Body of pancreas (tissue), 4 donors: ENCODE measurements at regions not wholly inside any gene's neighbourhood (a gene's known extent, or its start where the extent isn't known, plus 50 kb on each side); places are given as distances from the start of the nearest gene placed in this dataset.

Experiments used
- ATAC-seq: fragments of 150-250 bp; one replicate; pipeline ENCODE4 v1.9.1; 2016
- DNase-seq, 4 donors: peaks; one replicate each; pipeline ENCODE4 v3.0.0-alpha.2; 2019
- H3K27ac ChIP-seq, 4 donors: fragments of 200-600 bp; sonication (generic); 1 replicate in 3 of 4; 2 replicates in 1 of 4; pipeline versions ENCODE4 v1.5.1 to v1.6.1; 2016 to 2019; ENCODE audit warnings: mild to moderate bottlenecking in 1 of 4, mixed read lengths in 1 of 4, moderate library complexity in 1 of 4
- H3K27me3 ChIP-seq, 2 donors: fragments of 200-600 bp; sonication (generic); one replicate each; pipeline ENCODE4 v1.6.0; 2016; ENCODE audit warnings: mild to moderate bottlenecking in 1 of 2
- H3K36me3 ChIP-seq, 2 donors: fragments of 200-600 bp; sonication (generic); replicated peaks in 1 of 2; 2 replicates each; pipeline ENCODE4 v1.5.1; 2016; ENCODE audit warnings: low read depth in 2 of 2; ENCODE audit not compliant: insufficient read depth in 1 of 2
- H3K4me1 ChIP-seq: fragments of 200-600 bp; sonication (generic); one replicate; pipeline ENCODE4 v1.6.0; 2016
- H3K4me3 ChIP-seq, 2 donors: fragments of 200-600 bp; sonication (generic); 1 replicate in 1 of 2; 2 replicates in 1 of 2; pipeline ENCODE4 v1.5.1; 2016 to 2019
- H3K9me3 ChIP-seq, 3 donors: fragments of 200-600 bp; sonication (generic); 1 replicate in 2 of 3; 2 replicates in 1 of 3; pipeline ENCODE4 v1.5.1; 2016
- CTCF ChIP-seq, 7 experiments: fragments of 450-650 bp in 4 of 7; fragments of 200-600 bp in 3 of 7; sonication (generic) in 3 of 7; IDR thresholded peaks; one replicate each; pipeline ENCODE4 v1.5.1; 2016 to 2019; ENCODE audit warnings: antibody characterized with exemption in 7 of 7
- POLR2A ChIP-seq, 3 donors: fragments of 450-650 bp; IDR thresholded peaks; one replicate each; pipeline ENCODE4 v1.6.1; 2016; ENCODE audit warnings: antibody characterized with exemption in 3 of 3, mild to moderate bottlenecking in 2 of 3
- WGBS, 2 donors: methylation state at CpG; one replicate each; pipeline ENCODE4 v1.1.5; 2017; 5-methylcytosine and 5-hydroxymethylcytosine counted together
- intact Hi-C: fragments of 100-400 bp; cut with DNase I; formaldehyde crosslinking; loops from one replicate; pipeline ENCODE4 v1.15.1; 2023

- ATAC-seq, result no peak
- Histone ChIP-seq H3K4me3 (no peak overlapping the region), H3K36me3 (no peaks in the 10 kb centered on the region), H3K27ac (no peak overlapping the region), H3K9me3 (no peaks in the 10 kb centered on the region), H3K4me1 (peaks cover 47% of the 10 kb centered on the region), H3K27me3 (no peaks in the 10 kb centered on the region)
- intact Hi-C loops, result no loop called here
- no peak for DNase-seq
- WGBS, 2 donors, result 56 to 73% methylated on average over 3 of the region's 3 CpGs
- TF ChIP-seq POLR2A (IDR thresholded peaks at IDR 0.05), result no peak
- no peak for TF ChIP-seq CTCF (IDR thresholded peaks at IDR 0.05)
Measured at GRCh38 chr1:42037586-42037985, 115.6 kb upstream of the GUCA2B start.

DNA sequence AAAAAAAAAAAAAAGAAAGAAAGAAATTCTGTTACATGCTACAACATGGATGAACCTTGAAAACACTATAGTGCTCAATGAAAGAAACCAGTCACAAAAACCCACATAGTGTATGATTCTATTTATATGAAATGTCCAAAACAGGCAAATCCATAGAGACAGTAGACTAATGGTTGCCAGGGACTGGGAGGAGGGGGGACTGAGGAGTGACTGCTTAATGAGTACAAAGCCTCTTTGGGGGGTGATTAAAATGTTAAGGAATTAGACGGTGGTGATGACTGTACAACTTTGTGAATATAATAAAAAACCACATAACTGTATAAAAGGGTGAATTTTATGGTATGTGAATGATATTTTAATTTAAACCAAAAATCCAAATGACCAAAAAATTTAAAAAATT lies 116.0 kb upstream of the GUCA2B start:
- TF ChIP-seq POLR2A (IDR thresholded peaks at IDR 0.05) (no peak), CTCF (IDR thresholded peaks at IDR 0.05) (no peak)
- peaks cover 47% of the 10 kb centered on the region for H3K4me1 ChIP-seq
- no peaks in the 10 kb centered on the region for H3K36me3 ChIP-seq
- ATAC-seq (no peak), DNase-seq (no peak)
- no peaks in the 10 kb centered on the region for H3K9me3 ChIP-seq
- intact Hi-C loops, result no loop called here
- no peak overlapping the region for H3K27ac ChIP-seq
- WGBS, 2 donors, result 52 to 57% methylated on average over 1 of the region's 1 CpG
- H3K27me3 ChIP-seq, result no peaks in the 10 kb centered on the region
- no peak overlapping the region for H3K4me3 ChIP-seq

GRCh38 chr1:42035830-42036604 lies 117.2 kb upstream of the GUCA2B start:
- no peaks in the 10 kb centered on the region for H3K27me3 ChIP-seq
- H3K4me3 ChIP-seq, result peak overlapping the region in 1 of 2 donors; percentile 49
- peaks cover 45% of the 10 kb centered on the region for H3K4me1 ChIP-seq
- DNase-seq (peak; percentile 98 to 99 (median 98)), ATAC-seq (peak; percentile 93)
- intact Hi-C loops, result no loop called here
- 2 to 6% methylated on average over 20 to 29 of the region's 60 CpGs for WGBS, 2 donors
- no peaks in the 10 kb centered on the region for H3K9me3 ChIP-seq
- TF ChIP-seq CTCF (IDR thresholded peaks at IDR 0.05) (no peak), POLR2A (IDR thresholded peaks at IDR 0.05) (peak in 2 of 3 donors; percentile 36 to 42)
- H3K36me3 ChIP-seq, result no peaks in the 10 kb centered on the region
- H3K27ac ChIP-seq, result peak overlapping the region; percentile 61 to 77 (median 68)

- Histone ChIP-seq H3K4me3 (peak overlapping the region; percentile 49 to 94), H3K4me1 (peaks cover 38% of the 10 kb centered on the region), H3K27me3 (no peaks in the 10 kb centered on the region), H3K9me3 (no peaks in the 10 kb centered on the region), H3K27ac (peak overlapping the region; percentile 61 to 77 (median 68)), H3K36me3 (no peaks in the 10 kb centered on the region)
- intact Hi-C loops, result no loop called here
- TF ChIP-seq POLR2A (IDR thresholded peaks at IDR 0.05) (no peak), CTCF (IDR thresholded peaks at IDR 0.05) (peak in 5 of 7 experiments; percentile 21 to 54 (median 45))
- peak; percentile 63 to 74 (median 66) for DNase-seq
- peak; percentile 82 for ATAC-seq
- WGBS, 2 donors, result 0 to 1% methylated on average over 22 to 35 of the region's 66 CpGs
Measured at GRCh38 chr1:42035205-42035829, 116.6 kb upstream of the HIVEP3 start.
